SK-N-MC (cell line): ENCODE measurements at regions not wholly inside any gene's neighbourhood (a gene's known extent, or its start where the extent isn't known, plus 50 kb on each side); places are given as distances from the start of the nearest gene placed in this dataset.
A peak's percentile ranks its signal among the peaks of the same experiment; 100 is the strongest.

ENCODE experiments used
- DNase-seq: peaks from one replicate; pipeline ENCODE4 v3.0.0-alpha.2; 2011; ENCODE audit warnings: low read depth, low spot score
- H3K27ac ChIP-seq: fragments of 200-600 bp; sonication (generic); 2 replicates; pipeline ENCODE4 v1.5.1; 2016; ENCODE audit warnings: mixed run types
- H3K36me3 ChIP-seq: fragments of 200-600 bp; sonication (generic); 2 replicates; pipeline ENCODE4 v1.6.1; 2017; ENCODE audit warnings: antibody characterized with exemption, low read length, mixed read lengths; ENCODE audit not compliant: insufficient read depth
- H3K4me3 ChIP-seq: fragments of 200-600 bp; sonication (generic); 2 replicates; pipeline ENCODE4 v1.5.1; 2016
- H3K9ac ChIP-seq: fragments of 200-600 bp; sonication (generic); 2 replicates; pipeline ENCODE4 v1.8.0; 2017; ENCODE audit warnings: mixed run types, mixed read lengths; ENCODE audit not compliant: insufficient read length
- H3K9me3 ChIP-seq: fragments of 200-600 bp; sonication (generic); 2 replicates; pipeline ENCODE4 v1.6.1; 2017; ENCODE audit warnings: low read depth, mild to moderate bottlenecking, antibody characterized with exemption, low read length, moderate library complexity, mixed read lengths
- EZH2 ChIP-seq: fragments of 200-600 bp; sonication (generic); IDR thresholded peaks from one replicate; pipeline ENCODE4 v1.6.1; 2017; ENCODE audit warnings: antibody characterized with exemption
- FOXP2 ChIP-seq: optimal IDR thresholded peaks from 2 replicates; pipeline ENCODE3; 2011; ENCODE audit warnings: mild to moderate bottlenecking, moderate library complexity; ENCODE audit not compliant: insufficient read depth; ENCODE audit errors: extremely low read length, control extremely low read depth
- POLR2AphosphoS5 ChIP-seq: IDR thresholded peaks from 2 replicates; pipeline ENCODE4 v1.6.1; 2012; ENCODE audit warnings: mild to moderate bottlenecking, low read depth, low read length, borderline replicate concordance

DNA sequence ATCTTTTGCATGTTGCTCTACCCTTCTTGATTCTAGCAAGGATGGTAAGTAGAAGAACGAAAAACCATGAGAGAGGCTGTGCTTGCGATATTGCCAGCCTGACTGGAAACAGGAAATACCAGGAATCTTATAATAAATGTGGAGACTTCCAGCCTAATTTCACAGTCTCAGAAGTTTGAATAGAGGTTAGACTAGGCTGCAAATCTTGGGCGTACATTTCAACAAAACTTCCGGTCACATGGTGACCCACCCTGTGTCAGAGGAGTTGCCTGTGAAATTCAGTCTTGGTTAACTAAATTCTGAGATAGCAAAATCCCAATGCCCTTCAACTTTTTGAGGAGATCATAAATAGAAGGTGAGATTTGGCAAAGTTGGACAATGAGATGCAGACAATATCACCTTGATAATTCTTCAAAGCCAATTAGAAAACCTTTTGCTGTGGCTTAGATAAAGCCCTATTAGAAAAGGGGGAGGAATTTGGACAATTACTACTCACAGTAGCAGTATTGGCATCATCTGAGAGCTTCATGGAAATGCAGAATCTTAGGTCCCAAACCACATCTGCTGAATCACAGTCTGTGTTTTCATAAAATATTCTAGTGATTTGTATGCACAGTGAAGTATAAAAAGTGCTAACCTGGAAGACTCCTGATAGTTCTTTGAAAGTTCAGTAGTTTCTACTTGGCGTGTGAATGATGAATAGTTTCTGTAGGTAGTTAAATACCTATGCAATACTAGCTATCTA, 262.0 kb upstream of the JAG1 start:
- H3K9ac ChIP-seq: no peak overlapping the region
- no peaks in the 10 kb centered on the region for H3K36me3 ChIP-seq
- H3K4me3 ChIP-seq: no peak overlapping the region
- no peak overlapping the region for H3K27ac ChIP-seq
- H3K9me3 ChIP-seq: no peaks in the 10 kb centered on the region
- TF ChIP-seq FOXP2: no peak
- TF ChIP-seq EZH2: no peak
- no peak for TF ChIP-seq POLR2AphosphoS5
- peak; percentile 24 for DNase-seq

DNA sequence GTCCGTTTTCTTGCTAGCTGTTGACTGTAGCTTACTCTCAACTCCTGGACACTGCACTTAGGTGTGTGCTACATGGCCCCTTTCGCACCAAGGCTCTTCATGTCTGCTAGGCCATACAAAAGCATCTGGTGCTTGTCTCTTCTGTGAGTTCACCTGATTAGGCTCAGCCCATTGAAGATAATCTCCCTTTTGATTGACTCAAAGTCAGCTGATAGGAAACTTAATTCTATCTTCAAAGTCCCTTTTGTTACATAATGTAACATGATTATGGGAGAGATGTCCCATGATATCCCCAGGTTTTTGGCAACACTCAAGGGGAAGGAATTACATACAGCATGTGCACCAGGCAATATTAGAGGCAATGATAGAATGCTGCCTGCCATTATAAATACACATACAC, 263.0 kb upstream of the JAG1 start:
- Histone ChIP-seq H3K36me3 (no peaks in the 10 kb centered on the region), H3K27ac (no peak overlapping the region), H3K4me3 (no peak overlapping the region), H3K9ac (no peak overlapping the region), H3K9me3 (no peaks in the 10 kb centered on the region)
- TF ChIP-seq FOXP2 (no peak), EZH2 (no peak), POLR2AphosphoS5 (no peak)
- DNase-seq: no peak

DNA sequence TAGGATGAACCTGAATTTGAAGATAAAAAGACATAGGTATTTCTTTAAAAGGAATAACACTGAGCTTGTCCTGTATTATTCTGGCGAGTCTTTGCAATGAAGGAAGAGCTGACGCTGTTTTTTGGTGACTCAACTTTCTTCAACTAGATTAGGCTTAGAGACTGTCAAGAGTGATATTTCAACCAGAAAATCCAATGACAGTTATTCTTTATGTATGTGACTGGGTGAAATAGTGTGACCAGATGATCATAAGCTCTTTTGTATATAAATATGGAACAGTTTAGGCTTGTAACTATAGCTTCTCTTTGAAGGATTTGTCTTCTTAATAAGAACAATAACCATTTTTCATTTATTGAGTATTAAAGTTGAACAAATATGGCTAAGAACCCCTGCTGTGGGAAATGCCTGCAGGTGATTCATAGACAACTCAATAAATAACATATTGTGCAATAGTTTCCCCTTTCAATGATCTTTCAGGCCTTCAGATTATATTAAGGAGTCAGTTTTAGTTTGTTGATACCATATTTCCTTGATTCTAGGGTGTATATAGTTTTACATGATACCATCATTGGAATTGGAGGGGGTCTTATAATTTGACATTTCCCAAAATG, 265.6 kb upstream of the JAG1 start:
- H3K9me3 ChIP-seq: no peaks in the 10 kb centered on the region
- no peak overlapping the region for H3K9ac ChIP-seq
- no peak overlapping the region for H3K27ac ChIP-seq
- no peaks in the 10 kb centered on the region for H3K36me3 ChIP-seq
- TF ChIP-seq EZH2 (no peak), POLR2AphosphoS5 (no peak), FOXP2 (no peak)
- no peak overlapping the region for H3K4me3 ChIP-seq
- DNase-seq: no peak

DNA sequence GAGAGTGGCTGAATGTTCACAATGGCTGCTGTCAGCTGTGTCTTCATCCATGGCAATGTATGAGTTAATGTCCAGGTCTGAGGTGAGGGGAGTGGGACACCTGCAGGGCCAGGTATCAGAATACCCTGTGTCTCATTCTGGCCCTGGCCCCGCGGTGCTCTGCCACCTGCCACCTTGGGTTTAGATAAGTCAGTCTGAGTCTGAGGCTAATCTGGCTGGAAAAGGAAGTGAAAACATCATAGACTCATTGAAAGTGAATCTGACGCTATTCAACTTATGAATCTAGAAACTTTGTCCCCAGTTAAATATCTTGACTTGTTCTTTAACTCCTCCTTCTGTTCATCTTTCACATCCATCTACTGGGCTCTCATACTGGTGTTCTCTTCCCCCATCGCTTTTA, 267.1 kb upstream of the JAG1 start:
- H3K9me3 ChIP-seq: no peaks in the 10 kb centered on the region
- no peaks in the 10 kb centered on the region for H3K36me3 ChIP-seq
- H3K27ac ChIP-seq: no peak overlapping the region
- H3K9ac ChIP-seq: no peak overlapping the region
- no peak for DNase-seq
- H3K4me3 ChIP-seq: no peak overlapping the region
- TF ChIP-seq FOXP2 (no peak), POLR2AphosphoS5 (no peak), EZH2 (no peak)

DNA sequence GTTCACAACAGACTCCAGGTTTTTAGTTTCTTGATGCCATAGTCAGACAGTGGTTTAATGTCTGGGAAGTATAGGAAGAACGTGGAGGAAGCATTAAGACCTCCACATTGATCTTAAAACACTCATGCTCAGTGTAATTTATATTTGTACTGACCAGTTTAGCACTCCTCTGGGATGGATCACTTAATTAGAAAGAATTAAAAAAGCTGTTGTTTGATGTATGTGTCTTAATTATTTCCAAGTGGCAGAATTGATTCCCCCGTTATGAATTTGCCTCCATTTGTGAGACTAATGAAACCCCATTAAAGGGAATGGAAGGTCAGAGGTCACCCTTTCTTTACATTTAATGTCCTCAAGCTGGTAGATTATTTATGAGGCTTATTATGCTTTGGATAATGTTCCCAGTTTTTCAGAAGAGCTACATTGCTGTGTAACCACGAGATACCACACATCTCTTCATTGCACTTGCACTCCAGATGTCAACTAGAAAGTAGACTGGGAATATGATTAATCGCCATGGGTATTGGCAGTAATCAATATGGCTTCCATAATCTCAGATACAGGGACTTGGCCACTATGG, 270.0 kb upstream of the JAG1 start:
- H3K4me3 ChIP-seq: no peak overlapping the region
- TF ChIP-seq EZH2: no peak
- no peak for TF ChIP-seq FOXP2
- no peak for TF ChIP-seq POLR2AphosphoS5
- DNase-seq: no peak
- H3K36me3 ChIP-seq: no peaks in the 10 kb centered on the region
- no peak overlapping the region for H3K9ac ChIP-seq
- no peak overlapping the region for H3K27ac ChIP-seq
- no peaks in the 10 kb centered on the region for H3K9me3 ChIP-seq

DNA sequence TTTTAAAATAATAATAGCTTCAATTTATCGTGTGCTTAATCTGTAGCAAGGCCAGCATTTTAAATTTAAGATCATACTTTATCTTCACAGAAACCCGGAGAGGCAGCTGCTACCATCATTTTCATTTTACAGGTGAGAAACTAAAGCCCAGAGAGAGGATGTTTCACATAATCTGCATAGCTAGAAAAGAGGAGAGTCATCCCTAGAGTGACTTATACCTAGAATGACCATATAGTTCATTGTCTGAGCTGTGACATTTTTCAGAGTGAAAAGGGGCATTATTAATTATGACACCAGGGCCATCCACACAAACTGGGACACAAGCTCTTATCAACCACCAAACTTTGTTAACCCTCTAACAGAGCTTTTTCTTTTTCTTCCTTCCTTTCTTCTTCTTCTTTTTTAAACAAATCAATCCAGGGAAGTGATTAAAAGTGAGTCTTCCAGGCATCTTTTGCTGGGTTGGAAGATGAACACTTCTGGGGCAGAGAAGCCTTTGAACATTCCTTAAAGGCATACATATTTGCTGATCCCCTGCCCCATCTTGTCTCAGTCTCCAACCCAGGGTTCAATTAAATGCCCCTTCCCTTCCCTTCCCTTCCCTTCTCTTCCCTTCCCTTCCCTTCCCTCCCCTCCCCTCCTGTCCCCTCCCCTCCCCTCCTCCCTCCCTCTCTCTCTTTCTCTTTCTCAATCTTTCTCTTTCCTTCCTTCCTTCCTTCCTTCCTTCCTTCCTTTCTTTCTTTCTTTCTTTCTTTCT, 272.5 kb upstream of the JAG1 start:
- Histone ChIP-seq H3K9me3 (no peaks in the 10 kb centered on the region), H3K9ac (no peak overlapping the region), H3K4me3 (no peak overlapping the region), H3K27ac (no peak overlapping the region), H3K36me3 (no peaks in the 10 kb centered on the region)
- no peak for DNase-seq
- no peak for TF ChIP-seq EZH2
- no peak for TF ChIP-seq FOXP2
- TF ChIP-seq POLR2AphosphoS5: no peak

DNA sequence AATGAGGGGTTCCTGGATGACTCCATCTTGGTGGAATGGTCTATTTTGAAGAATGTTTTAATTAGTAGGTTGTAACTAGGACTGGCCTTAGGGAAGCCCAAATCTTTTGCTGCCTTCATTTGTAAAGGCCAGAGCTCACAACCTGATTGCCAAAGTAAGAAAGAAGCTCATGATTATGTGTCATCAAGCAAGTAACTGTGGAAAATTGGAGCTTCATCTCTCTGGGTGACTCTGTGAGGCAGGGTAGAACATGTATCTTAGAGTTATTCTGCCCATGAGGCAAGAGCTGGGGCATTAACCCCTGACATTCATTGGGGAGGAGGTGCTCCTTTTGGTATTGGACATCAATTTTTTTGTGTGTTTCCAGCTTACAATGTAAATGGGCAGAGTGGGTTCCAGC, 273.9 kb upstream of the JAG1 start:
- TF ChIP-seq EZH2 (no peak), POLR2AphosphoS5 (no peak), FOXP2 (no peak)
- no peak overlapping the region for H3K9ac ChIP-seq

DNA sequence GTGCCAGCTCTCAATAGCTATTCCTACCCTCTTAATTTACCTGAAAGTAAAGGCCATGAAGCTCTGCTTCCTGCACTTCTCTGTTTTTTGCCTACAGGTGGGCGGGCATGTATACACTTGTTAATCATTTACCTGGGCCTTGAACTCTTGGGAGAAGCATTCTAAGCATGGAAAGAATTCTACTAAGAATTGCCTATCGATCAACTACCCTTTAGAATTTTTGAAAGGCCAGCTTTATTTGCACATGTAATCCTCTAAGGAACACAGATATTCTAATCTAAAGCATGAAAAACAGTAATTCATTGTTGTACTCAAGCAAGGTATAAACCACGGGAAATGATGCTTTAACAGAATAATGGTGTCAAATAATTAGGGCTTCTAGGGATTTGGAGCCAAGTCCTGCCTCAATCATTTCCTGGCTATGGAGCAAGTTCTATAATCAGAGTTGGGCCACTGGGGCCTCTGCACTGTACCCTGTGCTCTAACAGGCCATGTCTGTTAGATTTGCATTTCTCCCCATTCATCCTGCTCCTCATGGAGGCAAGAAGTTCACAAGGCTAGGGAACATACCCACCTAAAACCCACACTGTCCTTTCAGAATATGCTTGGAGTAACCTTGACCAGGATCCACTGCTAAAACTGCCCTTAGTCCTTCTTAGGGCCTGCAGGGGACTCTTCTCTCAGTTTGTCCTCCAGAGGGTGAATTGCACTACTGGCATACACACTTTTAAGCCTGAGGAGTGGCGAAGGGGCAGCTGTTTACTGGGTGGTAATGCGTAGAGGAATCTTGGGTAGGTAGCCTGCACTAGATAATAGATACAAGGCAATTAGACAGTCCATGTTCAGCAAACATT, 276.4 kb upstream of the JAG1 start:
- no peak overlapping the region for H3K27ac ChIP-seq
- TF ChIP-seq FOXP2: no peak
- no peak for TF ChIP-seq EZH2
- TF ChIP-seq POLR2AphosphoS5: no peak
- DNase-seq: no peak

More for the DNA sequence above, 273.9 kb upstream of the JAG1 start:
- Histone ChIP-seq H3K9me3 (no peaks in the 10 kb centered on the region), H3K27ac (no peak overlapping the region), H3K36me3 (no peaks in the 10 kb centered on the region), H3K4me3 (no peak overlapping the region)
- no peak for DNase-seq

More for the DNA sequence above, 276.4 kb upstream of the JAG1 start:
- Histone ChIP-seq H3K36me3 (no peaks in the 10 kb centered on the region), H3K9me3 (no peaks in the 10 kb centered on the region), H3K9ac (no peak overlapping the region), H3K4me3 (no peak overlapping the region)
